ENCODE measurements at regions not wholly inside any gene's neighbourhood (a gene's known extent, or its start where the extent isn't known, plus 50 kb on each side); places are given as distances from the start of the nearest gene placed in this dataset.
"Not testable (repeated sequence)": the region's sequence is repeated elsewhere in the genome, so short reads cannot be mapped to it uniquely, and the experiment has no call there.

DNA sequence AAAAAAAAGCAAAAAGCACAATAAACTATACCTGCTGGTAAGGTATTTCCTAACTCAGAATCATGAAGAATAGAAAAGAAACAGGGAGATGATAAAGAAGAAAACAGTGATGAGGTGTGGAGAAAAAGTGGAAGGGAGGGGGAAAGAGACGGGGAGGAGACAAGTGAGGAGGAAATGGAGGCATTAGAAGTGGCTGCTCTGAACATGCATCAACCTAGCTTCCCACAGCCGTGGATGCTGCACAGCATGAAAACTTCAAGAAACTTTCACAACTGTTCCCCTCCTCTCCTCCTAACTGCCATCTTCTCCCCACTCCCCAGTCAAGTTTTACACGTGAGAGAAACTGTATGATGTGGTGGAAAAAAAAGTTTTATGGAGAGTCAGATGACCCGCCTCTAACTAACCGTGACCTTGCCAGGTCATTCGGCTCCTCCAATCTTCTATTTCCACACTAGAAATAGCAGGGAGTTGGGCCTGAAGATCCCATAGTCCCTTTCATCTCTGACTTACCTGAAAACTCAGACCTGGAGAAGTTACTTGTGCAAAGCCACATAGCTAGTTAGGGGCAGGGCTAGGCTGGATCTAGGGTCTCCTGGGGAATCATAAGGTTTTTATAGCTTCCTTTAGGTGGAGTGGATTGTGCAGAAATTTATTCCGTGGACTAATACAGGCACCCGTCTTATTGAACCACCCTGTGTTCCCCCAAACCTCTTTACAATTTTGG is 461.9 kb downstream of the KLF5 start:
- DNase-seq (ENCODE audit: low read depth in 2 of 2) = no peak

DNA sequence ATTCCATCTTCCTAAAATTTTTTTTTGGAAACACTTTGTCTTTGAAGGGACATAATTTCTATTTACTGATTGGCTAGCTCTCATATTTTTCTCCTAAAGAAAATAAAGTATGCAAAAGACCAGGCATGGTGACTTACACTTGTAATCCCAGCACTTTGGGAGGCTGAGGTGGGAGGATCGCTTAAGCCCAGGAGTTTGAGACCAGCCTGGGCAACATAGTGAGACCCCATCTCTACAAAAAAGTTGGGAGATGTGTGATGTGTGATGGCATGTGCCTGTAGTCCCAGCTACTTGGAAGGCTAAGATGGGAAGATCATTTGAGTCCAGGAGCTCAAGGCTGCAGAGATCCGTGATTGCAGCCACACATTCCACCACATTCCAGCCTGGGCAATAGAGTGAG is 461.3 kb downstream of the KLF5 start:
- DNase-seq (ENCODE audit: low read depth in 2 of 2) = not testable (repeated sequence)

DNA sequence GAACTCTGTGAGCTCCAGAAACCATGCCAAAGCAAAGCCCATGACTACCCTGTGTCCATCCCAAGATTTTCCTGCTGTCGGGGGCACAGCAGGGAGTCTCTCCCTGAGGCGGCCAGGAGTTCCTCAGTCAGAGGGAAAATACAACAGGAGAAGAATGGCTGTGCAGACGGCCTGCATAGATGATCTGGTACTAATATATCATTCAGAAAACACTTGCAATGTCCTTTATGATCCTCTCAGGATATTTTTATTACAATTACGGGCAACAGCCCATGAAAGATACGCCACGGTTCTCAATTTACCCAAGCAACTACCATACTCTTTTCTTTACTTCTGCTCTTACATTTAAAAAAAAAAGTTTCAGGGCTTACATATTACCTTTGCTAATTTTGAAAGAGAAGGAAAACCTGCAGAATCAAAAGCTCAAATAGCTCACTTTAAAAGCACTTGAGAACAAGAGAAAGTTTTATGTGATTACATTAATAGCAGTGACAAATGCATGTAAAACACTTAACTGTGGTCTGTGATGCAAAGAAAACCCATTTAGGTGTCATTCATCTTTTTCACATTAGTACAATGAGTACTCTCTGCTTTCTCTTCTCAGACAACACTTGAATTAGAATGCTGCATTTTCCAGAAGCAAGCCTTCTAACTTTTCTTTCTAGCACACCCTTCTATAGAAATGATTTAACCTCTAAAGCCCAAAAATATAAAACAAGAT is 460.8 kb downstream of the KLF5 start:
- no peak for DNase-seq (ENCODE audit: low read depth in 2 of 2)

DNA sequence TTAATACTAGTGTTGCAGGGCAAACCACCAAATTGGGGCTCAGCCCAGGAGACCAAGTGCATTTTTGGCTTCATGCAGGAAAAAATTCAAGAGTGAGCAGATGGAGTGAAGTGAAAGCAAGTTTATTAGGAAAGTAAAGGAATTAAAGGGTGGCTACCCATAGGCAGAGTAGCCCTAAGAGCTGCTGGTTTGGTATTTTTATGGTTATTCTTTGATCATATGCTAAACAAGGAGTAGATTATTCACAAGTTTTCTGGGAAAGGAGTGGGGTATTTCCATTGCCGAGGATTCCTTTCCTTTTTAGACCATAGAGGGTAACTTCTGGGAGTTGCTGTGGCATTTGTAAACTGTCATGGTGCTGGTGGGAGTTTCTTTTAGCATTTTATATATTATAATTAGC is 459.0 kb downstream of the KLF5 start:
- no peak for DNase-seq (ENCODE audit: low read depth in 2 of 2)

DNA sequence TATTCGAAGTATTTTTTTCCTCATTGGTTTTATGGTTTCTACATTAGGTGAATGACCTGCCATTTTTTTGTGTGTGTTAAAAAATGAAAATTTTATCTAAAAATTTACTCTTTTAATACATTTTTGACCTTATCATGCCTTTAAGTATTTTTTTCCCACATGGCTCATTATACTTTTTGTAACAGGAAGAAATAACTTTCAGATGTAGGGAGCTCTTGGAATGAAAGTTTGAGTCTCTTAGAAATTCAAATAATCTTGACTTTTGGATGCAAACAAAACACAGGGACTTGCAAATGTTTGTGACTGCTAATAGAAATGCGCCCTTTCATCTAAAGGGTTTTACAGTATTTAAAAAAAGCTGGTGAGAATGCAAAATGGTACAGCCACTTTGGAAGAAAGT is 457.9 kb downstream of the KLF5 start:
- DNase-seq (ENCODE audit: low read depth in 2 of 2) = no peak

DNA sequence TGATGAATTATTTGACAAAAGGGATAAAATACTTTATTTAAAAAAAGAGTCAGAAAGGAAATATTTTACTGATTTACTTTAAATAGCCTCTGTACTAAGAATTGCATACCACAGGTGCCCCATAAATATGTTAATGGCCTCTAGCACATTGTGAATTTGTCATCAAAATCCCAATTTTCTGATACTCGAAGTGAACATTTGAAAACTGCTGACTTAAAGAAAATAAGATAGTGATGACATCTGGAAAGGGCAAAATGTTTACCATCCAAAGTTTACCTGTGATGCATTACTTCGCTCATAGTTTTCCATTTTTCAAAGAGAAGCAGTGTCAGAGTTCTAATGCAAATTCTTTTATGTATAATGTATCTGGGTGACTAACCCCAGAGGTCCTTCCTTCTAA is 455.4 kb downstream of the KLF5 start:
- DNase-seq (ENCODE audit: low read depth in 2 of 2) = no peak

DNA sequence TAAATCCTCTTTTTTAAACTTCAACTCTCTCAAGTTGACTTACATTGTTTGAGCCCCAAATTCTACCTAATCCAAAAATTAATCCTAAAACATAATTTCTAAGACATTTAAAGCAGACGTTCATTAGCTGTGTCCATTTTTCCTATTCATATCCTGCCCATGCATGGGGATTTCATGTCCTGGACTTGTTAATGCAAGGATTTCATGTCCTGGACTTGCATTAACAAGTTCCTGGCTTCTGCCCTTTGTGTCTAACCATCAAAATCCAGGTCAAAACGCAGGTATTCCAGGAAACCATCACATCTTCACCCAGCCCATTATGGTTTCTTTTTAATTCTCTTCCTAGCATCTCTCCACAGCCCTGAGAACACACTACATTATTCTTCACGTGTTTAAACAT is 454.9 kb downstream of the KLF5 start:
- no peak for DNase-seq (ENCODE audit: low read depth in 2 of 2)

DNA sequence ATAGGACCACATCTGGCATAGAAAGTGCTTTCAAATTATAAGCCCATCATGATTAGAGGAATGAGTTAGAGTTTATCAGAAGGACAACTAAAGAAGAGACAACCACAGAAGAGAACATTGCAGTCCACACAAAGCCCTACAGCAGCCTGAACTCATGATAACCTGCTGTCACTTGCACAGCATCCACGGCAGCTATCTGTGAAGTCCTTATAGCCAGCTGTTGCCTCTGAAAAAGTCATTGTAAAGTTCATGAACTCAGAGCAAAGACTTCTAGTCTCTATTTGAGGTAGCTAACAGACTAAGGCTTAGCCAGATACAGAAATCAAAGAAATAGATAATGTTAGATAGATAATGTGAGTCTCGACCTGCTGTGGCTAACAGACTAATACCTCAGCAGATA is 450.0 kb downstream of the KLF5 start:
- DNase-seq (ENCODE audit: low read depth in 2 of 2) = no peak

DNA sequence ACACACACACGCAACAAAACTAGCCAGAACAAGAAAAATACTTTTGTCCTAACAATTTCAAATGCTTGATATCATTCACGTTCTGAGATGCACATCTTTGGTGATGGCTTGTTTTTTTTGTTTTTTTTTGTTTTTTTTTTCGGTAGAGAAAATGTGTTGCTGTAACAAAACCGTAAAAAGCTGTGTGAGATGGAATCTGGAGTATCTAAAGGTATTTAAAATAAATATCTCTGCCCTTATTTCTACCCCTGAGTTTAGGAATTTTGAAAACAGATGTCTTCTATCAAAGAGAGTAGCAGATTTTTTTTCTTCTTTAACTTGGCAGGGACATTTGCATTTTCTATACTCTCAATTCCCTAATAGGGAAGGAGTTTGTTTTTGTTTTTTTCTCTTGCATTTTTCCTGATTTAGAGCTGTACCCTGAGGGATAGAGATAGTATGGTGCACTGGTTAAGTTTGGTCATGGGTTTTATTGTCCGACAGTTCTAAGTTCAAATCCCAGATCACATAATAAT is 446.6 kb downstream of the KLF5 start:
- DNase-seq (ENCODE audit: low read depth in 2 of 2) = no peak

DNA sequence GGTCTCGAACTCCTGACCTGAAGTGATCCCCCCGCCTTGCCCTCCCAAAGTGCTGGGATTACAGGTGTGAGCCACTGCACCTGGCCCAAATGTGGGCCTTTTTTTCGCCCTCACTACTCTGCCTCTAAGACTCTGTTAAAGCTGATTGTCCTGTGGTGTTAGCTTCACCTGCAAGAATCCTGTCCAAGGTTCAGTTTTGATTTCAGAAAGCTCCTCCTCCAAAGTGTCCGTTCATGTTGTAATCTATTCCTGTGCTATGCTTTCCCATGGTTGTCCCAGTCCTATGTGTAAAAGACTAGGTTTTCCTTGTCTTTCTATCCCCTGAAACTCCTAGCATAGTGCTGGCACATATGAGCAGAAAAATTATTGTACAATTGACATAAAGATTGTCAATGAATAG is 440.9 kb downstream of the KLF5 start:
- DNase-seq (ENCODE audit: low read depth in 2 of 2) = no peak

DNA sequence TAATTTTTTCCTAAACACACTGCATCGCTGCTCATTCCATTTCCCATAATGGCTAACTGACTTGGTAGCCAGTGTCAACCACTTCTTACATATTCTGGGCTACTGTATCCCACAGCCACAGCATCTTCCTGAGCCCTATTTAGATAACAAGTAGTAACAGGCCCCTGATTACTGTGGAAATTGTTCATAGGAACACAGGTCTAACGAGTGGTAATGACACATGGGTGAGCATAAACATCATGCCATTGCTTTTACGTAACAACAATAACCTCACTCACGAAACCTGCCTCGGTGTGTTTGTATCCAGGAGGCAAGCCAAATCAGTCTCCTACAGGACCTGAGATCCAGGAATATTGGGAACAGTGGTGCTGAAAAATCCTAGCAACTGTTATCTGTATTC is 438.6 kb downstream of the KLF5 start:
- no peak for DNase-seq (ENCODE audit: low read depth in 2 of 2)

DNA sequence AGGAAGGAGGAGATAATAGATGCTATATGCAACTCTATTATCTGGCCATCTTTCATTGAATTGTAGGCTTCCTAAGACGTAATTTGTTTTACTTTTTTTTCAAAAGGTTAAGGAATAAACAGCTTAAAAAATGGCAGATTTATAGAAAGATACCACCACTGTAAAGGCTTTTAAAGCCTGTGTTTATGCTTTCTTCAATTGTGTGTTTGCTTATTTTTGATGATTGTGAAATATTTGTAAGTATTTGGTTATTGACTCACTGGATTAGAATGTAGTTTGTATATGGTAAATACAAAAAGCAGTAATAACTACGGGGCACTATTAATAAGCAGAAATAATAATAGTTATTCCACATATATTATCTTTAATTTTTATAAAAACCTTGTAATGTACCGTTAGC is 437.9 kb downstream of the KLF5 start:
- no peak for DNase-seq (ENCODE audit: low read depth in 2 of 2)

DNA sequence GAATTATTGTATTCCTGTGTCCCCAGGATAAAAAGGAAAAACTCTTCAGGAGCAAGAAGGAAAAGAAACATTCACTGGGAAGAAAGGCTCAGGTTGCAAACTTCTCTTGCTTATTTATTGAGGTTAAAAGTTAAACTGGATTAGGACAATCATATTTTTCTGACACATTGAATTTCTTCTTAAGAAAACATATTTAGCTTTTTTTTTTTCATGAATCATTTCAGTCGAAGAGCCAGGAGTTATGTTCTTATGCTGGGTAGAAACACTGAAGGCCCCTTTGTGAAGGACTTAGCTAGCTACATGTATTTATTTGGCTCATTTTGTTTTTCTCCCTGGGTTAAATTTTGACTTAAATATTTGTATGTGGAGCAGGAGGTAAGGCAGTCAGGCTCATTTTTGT is 434.0 kb downstream of the KLF5 start:
- no peak for DNase-seq (ENCODE audit: low read depth in 2 of 2)

DNA sequence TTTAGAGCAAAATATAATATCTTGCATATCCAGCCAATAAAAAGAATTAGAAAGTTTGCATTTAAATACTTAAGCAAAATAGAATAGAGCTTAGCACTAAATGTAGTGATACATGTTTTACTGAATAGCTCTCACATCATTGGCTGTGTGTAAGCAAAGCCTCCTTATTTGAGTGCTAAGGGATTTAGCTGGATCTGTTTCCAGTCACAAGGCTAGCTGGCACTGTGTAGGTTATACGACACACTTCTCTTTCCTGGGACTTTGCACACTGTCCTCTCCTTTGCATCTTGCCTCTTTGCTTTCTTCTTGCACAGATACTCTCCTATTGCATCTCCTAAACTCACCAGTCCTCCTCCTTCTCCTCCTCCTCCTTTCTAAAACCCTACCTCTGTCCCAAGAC is 423.8 kb downstream of the KLF5 start:
- no peak for DNase-seq (ENCODE audit: low read depth in 2 of 2)

DNA sequence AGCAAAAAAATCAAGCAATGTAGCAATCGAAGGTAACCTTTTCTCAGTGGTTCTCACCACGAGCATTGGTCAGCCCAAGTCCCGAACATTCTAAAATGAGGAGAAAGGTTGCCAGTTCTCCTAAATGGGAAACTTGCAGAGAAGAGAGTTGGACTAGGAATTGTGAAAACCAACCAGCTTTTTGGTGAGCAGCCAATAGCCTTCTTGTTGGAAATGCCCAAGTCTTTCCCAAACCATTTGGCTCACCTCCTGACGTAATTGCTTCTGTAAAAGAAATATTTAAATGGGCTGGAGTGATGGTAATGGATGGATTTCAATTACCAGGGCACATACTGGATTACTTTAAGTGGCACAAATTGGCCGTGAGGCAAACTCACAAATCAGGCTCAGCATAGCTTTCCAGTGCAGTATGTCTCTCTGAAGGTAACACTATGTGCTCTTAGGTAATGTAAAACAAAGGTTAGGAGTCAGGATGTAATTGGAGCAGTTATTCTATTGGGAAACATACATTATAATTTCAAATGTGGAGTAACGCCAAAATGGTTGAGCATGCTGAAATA is 423.2 kb downstream of the KLF5 start:
- DNase-seq (ENCODE audit: low read depth in 2 of 2) = no peak

DNA sequence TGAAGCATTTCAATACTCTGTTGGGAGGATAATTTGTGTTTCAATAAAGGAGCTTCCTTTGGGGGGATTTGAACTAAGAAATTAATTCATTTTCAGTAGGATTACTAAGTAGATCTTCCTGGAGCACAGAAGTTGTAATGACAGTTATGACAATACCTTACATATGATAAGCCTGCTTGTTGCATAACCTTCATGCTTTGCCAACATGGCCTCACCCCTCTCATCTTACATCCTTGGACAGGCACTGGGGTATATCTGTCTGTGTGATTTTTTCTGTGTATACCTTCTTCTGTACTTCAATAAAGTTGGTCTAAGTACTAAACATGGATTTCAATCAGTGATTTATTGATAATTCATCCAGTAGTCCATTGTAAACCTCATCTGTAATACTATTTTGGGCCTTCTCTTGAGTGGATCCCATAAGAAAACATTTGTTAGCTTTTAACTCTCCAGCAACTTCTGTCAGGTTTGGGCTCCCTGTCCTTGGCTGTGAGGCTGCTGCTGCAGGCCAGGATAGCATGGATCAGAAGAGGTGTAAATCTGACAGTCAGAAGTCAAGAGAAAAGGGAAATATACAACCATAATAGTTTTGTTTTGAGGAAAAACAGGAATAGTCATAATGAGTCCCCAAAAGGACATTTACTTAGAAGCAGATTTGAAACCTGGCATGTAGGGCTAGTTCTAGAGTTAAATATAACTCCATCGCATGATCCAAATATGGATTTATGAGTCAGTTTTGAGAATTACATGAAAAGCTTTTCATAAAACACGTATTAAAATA is 422.2 kb downstream of the KLF5 start:
- no peak for DNase-seq (ENCODE audit: low read depth in 2 of 2)

DNA sequence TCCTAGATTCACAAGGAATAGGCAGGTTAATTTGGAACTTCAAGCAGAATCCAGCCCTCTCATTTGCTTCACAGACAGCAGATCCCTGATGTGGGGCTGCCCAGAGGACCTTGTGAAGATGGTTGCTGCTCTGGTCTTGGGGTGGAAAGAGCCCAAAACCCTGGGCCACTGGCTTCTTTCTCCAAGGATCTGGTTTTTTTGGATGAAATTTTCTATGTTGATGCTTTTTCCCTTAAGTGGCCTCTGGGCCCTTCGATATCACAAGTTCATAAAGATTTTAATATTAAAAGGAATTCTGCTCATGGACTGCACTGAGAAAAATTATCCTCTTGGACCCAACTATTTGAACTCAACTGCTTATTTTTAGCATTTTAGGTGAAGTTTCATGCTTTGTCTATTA is 421.1 kb downstream of the KLF5 start:
- DNase-seq (ENCODE audit: low read depth in 2 of 2) = no peak

DNA sequence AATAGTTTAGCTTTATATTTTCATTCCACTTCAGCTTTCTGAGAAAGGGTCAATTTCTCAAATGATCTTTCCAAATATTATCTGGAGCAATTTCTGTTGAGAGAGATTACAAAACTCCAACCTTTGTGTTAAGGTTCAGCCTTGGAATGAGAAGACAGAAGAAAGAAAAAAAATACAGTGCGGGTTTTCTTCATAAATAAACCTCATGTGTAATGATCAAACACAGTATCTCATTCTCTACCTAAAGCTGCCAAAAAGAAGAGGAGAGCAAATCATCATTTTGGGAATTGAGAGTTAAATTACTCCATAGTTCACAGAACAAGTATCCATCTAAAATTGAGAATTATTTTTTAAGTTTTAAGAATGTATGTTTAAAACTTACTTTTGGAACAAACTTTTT is 420.5 kb downstream of the KLF5 start:
- DNase-seq (ENCODE audit: low read depth in 2 of 2) = no peak

DNA sequence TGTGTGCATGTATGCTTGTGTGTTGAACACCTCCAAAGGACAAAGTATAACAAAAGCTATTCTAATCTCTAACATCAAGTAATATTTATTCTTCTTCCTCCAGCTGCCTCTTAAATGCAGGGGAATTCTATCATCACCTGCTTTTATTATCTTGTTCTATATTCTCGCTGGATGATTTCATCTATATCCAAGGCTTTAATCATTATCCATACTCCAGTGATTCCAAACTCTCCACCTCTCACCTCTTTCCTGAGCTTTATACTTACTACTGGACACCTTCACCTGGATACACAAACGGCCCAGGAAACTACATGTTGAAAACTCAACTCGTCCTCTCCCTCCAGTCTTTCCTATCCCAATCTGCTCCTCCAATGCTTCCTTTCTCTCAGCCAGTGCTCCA is 418.6 kb downstream of the KLF5 start:
- no peak for DNase-seq (ENCODE audit: low read depth in 2 of 2)

DNA sequence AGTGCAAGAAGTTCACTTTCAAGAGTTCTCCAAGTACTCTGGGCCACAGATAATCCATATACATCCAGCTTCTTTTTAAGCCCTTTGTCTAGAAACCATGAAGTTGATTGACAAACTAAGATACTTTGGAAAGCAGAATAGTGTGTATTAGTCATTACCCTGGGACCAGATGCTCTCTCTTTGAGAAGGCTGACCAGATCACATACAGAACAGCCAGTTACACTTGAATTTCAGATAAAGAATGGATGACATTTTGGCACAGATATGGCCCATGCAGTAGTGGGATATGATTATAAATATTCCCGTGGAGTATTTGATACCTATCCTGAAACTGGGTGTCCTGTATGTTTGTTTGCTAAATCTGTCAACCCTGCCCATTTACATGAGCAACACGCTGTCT is 414.2 kb downstream of the KLF5 start:
- DNase-seq (ENCODE audit: low read depth in 2 of 2) = no peak

DNA sequence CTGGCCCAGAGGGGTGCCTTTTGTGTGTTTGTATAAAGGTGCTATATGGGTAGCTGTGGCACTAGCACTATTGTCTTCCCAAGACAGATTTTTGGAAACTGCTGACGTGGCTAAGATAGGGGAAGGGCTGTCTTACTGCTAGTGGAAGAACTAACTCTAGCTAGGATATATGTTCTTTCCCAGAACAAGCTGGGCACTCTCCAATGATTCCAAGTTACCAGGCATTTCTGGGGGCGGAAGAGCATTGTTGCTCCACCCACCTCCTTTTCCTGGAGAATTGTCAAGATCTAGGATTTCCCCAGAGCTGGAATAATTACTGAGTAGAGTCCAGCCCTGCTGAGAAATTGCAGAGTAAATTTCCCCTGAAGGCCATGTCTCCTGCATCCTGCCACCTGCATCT is 408.3 kb downstream of the KLF5 start:
- DNase-seq (ENCODE audit: low read depth in 2 of 2) = no peak

DNA sequence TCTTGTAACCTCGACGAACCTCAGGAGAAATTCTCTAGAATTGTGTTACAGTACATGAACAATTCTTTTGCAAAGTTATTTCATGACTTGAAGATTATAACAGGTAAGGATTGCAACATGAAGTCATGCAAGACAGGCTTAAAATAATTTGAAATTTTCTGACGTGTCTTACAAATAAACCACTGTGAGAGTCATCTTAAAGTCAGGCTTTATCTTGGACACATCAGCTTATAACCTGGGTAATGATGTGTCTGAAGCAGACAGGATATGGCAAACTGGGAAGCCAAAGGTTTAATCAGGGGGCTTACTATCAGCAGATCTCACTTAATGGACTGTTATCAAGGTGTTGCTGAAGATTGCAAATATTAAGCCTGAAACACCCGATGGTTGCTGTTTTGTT is 407.8 kb downstream of the KLF5 start:
- no peak for DNase-seq (ENCODE audit: low read depth in 2 of 2)

DNA sequence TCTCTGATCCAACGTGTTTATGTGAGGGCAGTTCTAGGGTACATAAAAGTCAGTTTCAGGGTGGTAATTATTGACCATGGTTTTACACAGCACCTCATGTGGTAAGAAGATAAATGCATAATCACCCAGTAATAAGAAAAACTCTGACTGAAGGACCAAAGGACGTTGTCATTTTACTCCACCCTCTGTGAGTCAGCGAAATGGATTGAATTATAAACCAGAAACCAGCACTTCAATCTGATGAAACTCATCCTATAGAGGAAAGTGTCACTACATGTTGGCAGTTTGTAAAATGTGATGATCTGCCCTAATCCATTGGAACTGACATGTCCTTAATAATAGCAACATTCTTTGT is 406.8 kb downstream of the KLF5 start:
- no peak for DNase-seq (ENCODE audit: low read depth in 2 of 2)
